DND-41 (cell line): ENCODE measurements at regions not wholly inside any gene's neighbourhood (a gene's known extent, or its start where the extent isn't known, plus 50 kb on each side); places are given as distances from the start of the nearest gene placed in this dataset.

Experiments
- CTCF ChIP-seq: IDR thresholded peaks from 2 replicates; pipeline ENCODE4 v1.5.1; 2012; ENCODE audit warnings: borderline replicate concordance, low read length, moderate library complexity, mild to moderate bottlenecking; ENCODE audit not compliant: poor library complexity, severe bottlenecking; ENCODE audit errors: extremely low read depth
- EZH2 ChIP-seq: IDR thresholded peaks from 3 replicates; pipeline ENCODE4 v1.6.1; 2012; ENCODE audit warnings: borderline replicate concordance, low read depth, mild to moderate bottlenecking, moderate library complexity, low read length, inconsistent platforms; ENCODE audit not compliant: severe bottlenecking

DNA sequence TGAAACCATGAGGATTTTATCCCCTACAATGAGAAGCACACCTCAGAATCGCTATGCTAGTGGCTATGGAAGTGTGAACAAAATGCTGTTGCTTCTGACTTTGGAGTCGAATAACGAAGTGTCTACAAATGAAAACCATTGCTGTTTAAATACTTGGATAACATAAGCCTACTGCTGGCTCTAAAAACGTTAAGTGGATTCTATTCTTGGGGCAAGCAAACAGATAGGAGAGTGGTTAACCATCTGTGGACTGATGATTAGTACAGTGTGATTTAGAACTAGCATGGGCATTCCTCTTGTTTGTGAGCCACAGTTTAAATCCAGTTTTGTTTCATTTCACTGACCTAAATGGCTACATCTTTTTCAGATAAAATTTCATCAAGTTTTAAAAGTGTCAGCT, 109.7 kb upstream of the PNPLA4 start:
- TF ChIP-seq CTCF (no peak), EZH2 (no peak)
